ENCODE measurements at regions not wholly inside any gene's neighbourhood (a gene's known extent, or its start where the extent isn't known, plus 50 kb on each side); places are given as distances from the start of the nearest gene placed in this dataset.

- TF ChIP-seq CTCF (IDR thresholded peaks at IDR 0.05; ENCODE audit: low read depth, low read length, poor library complexity, severe bottlenecking): no peak
- TF ChIP-seq EZH2phosphoT487 (IDR thresholded peaks at IDR 0.05; ENCODE audit: borderline replicate concordance, low read length): no peak
Observed at GRCh38 chrX:7617994-7618393, 225.0 kb upstream of the VCX start.

Data from DOHH2 (cell line).